Skeletal muscle tissue (tissue), 3 donors: ENCODE measurements at regions not wholly inside any gene's neighbourhood (a gene's known extent, or its start where the extent isn't known, plus 50 kb on each side); places are given as distances from the start of the nearest gene placed in this dataset.

ENCODE experiments used
- H3K27ac ChIP-seq: one replicate; pipeline ENCODE4 v1.7.0; 2013; ENCODE audit warnings: mild to moderate bottlenecking, low read depth, low read length, inconsistent platforms
- H3K27me3 ChIP-seq, 3 donors: one replicate each; pipeline ENCODE4 v1.7.0; 2013; ENCODE audit warnings: low read length in 3 of 3; ENCODE audit not compliant: control insufficient read depth in 3 of 3, insufficient read depth in 3 of 3
- H3K36me3 ChIP-seq, 3 donors: one replicate each; pipeline ENCODE4 v1.7.0; 2013; ENCODE audit warnings: low read length in 3 of 3; ENCODE audit not compliant: control insufficient read depth in 3 of 3, insufficient read depth in 3 of 3
- H3K4me1 ChIP-seq, 3 donors: one replicate each; pipeline ENCODE4 v1.7.0; 2013; ENCODE audit warnings: low read length in 3 of 3, mild to moderate bottlenecking in 3 of 3; ENCODE audit not compliant: control insufficient read depth in 3 of 3, insufficient read depth in 3 of 3
- H3K4me3 ChIP-seq, 3 donors: one replicate each; pipeline ENCODE4 v1.7.0; 2013; ENCODE audit warnings: low read length in 3 of 3
- H3K9ac ChIP-seq, 3 donors: one replicate each; pipeline ENCODE4 v1.7.0; 2013; ENCODE audit warnings: low read length in 3 of 3, mild to moderate bottlenecking in 3 of 3, moderate library complexity in 2 of 3, low read depth in 1 of 3
- H3K9me3 ChIP-seq, 3 donors: one replicate each; pipeline ENCODE4 v1.7.0; 2013; ENCODE audit warnings: low read length in 3 of 3; ENCODE audit not compliant: control insufficient read depth in 3 of 3
- donor health status: Osteomylitis.

GRCh38 chr1:238491265-238491664 lies 600.5 kb upstream of the ZP4 start:
- Histone ChIP-seq H3K9ac (no peak overlapping the region), H3K4me1 (no peaks in the 10 kb centered on the region), H3K4me3 (no peak overlapping the region), H3K9me3 (no peaks in the 10 kb centered on the region), H3K27me3 (no peaks in the 10 kb centered on the region), H3K27ac (no peak overlapping the region), H3K36me3 (no peaks in the 10 kb centered on the region)

- Histone ChIP-seq H3K4me3 (no peak overlapping the region), H3K36me3 (no peaks in the 10 kb centered on the region), H3K9me3 (no peaks in the 10 kb centered on the region), H3K4me1 (no peaks in the 10 kb centered on the region), H3K27me3 (no peaks in the 10 kb centered on the region), H3K27ac (no peak overlapping the region), H3K9ac (no peak overlapping the region)
Measured at GRCh38 chr1:238489006-238489405, 598.3 kb upstream of the ZP4 start.

DNA sequence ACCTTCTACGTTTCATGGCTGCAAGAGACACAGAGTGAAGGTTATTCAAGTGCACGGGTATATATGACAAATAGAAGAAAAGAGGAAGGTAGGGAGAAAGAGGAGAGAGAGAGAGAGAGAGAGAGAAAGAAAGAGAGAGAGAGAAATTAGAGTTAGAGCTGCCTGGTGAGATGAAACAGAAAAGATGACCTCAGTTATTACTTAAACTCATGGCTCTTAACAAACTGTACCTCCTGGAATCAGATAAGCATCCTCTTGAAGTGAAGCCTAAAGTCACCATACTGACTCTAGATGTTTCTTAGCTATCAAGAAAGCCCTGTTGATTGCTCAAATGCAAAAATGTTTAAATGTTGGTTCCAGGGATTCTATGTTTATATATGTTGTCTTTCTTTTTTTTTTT lies 597.7 kb upstream of the ZP4 start:
- Histone ChIP-seq H3K9me3 (no peaks in the 10 kb centered on the region), H3K9ac (no peak overlapping the region)

GRCh38 chr1:238487931-238488330 lies 597.2 kb upstream of the ZP4 start:
- Histone ChIP-seq H3K9me3 (no peaks in the 10 kb centered on the region), H3K4me1 (no peaks in the 10 kb centered on the region), H3K4me3 (no peak overlapping the region), H3K9ac (no peak overlapping the region), H3K36me3 (no peaks in the 10 kb centered on the region), H3K27me3 (no peaks in the 10 kb centered on the region), H3K27ac (no peak overlapping the region)

More for the DNA sequence above, 597.7 kb upstream of the ZP4 start:
- no peaks in the 10 kb centered on the region for H3K27me3 ChIP-seq
- H3K36me3 ChIP-seq = no peaks in the 10 kb centered on the region
- H3K27ac ChIP-seq = no peak overlapping the region
- no peaks in the 10 kb centered on the region for H3K4me1 ChIP-seq
- H3K4me3 ChIP-seq = no peak overlapping the region

- no peak overlapping the region for H3K27ac ChIP-seq
Measured at GRCh38 chr1:238485912-238486209, 595.1 kb upstream of the ZP4 start.

GRCh38 chr1:238485057-238485911 lies 594.6 kb upstream of the ZP4 start:
- H3K27me3 ChIP-seq = no peaks in the 10 kb centered on the region
- no peaks in the 10 kb centered on the region for H3K4me1 ChIP-seq
- H3K4me3 ChIP-seq = peak overlapping the region in 2 of 3 donors; percentile 41 to 61
- H3K36me3 ChIP-seq = no peaks in the 10 kb centered on the region
- no peaks in the 10 kb centered on the region for H3K9me3 ChIP-seq
- H3K9ac ChIP-seq = peak overlapping the region in 2 of 3 donors; percentile 4 to 30
- no peak overlapping the region for H3K27ac ChIP-seq

More at GRCh38 chr1:238485912-238486209, 595.1 kb upstream of the ZP4 start:
- Histone ChIP-seq H3K9ac (peak overlapping the region in 2 of 3 donors; percentile 4 to 30), H3K4me1 (no peaks in the 10 kb centered on the region), H3K36me3 (no peaks in the 10 kb centered on the region), H3K27me3 (no peaks in the 10 kb centered on the region), H3K9me3 (no peaks in the 10 kb centered on the region), H3K4me3 (peak overlapping the region in 1 of 3 donors; percentile 61)

DNA sequence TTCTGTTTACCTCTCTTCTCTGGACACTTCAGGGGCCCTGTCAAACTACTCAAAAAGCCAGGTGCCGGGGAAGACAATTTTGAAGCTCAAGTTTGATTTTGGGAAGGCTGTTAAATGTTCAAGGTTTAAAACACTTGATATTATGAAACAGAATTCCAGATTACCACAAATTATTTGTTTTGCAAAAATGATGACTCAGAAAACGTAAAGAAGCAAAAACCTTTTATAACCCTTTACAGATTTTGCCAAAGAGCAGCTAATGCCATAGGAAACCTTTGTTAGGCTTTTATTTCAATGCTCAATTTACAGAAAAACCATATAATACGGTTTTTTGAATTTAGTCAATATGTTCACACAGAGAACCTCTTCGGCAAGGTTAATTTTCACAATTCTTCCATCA lies 593.4 kb upstream of the ZP4 start:
- H3K36me3 ChIP-seq = no peaks in the 10 kb centered on the region
- no peaks in the 10 kb centered on the region for H3K27me3 ChIP-seq
- no peaks in the 10 kb centered on the region for H3K9me3 ChIP-seq
- no peak overlapping the region for H3K4me3 ChIP-seq
- no peak overlapping the region for H3K27ac ChIP-seq
- H3K4me1 ChIP-seq = no peaks in the 10 kb centered on the region
- H3K9ac ChIP-seq = no peak overlapping the region

DNA sequence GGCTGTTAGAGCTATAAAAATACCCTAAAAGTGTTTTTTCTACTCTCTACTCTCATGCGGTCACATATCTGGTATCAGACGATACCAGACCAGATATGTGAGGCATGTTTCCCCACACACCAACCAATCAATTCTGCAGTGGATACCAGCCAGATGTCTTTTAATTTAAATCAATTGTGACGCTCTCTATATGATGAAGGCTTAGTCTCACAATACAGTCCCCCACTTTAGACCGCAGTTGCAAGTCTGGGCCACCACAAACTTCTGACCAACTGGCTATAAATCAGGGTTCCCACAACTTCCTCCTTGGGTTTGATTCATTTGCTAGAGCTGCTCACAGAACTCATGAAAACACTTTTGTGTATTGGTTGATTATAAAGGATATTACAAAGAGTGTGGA lies 586.1 kb upstream of the ZP4 start:
- Histone ChIP-seq H3K4me1 (no peaks in the 10 kb centered on the region), H3K27ac (no peak overlapping the region)

DNA sequence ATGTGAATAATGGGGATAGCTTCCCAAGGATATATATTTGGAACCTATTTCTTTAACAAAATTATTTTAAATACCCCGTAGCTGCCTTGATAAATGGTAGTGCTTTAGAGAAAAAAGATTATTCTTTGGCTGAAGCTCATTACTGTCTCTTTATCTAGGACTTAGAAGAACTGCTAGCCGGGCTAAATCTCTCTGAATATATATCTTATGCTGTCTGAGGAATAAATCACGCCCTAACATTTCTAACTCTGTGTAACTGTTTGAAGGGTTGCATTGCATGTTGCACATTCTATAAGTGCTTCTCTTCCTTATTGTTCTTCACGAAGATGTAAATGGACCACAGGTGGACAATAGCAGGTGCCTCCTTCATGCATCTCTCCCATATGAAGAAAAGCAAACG lies 585.0 kb upstream of the ZP4 start:
- Histone ChIP-seq H3K4me3 (no peak overlapping the region), H3K27ac (no peak overlapping the region), H3K36me3 (no peaks in the 10 kb centered on the region), H3K4me1 (no peaks in the 10 kb centered on the region), H3K9me3 (no peaks in the 10 kb centered on the region), H3K9ac (no peak overlapping the region), H3K27me3 (no peaks in the 10 kb centered on the region)

More for the DNA sequence above, 586.1 kb upstream of the ZP4 start:
- Histone ChIP-seq H3K27me3 (no peaks in the 10 kb centered on the region), H3K36me3 (no peaks in the 10 kb centered on the region), H3K4me3 (no peak overlapping the region), H3K9me3 (no peaks in the 10 kb centered on the region), H3K9ac (no peak overlapping the region)

- Histone ChIP-seq H3K9ac (no peak overlapping the region), H3K9me3 (no peaks in the 10 kb centered on the region), H3K27ac (no peak overlapping the region), H3K4me3 (no peak overlapping the region), H3K27me3 (no peaks in the 10 kb centered on the region), H3K4me1 (no peaks in the 10 kb centered on the region), H3K36me3 (no peaks in the 10 kb centered on the region)
Measured at GRCh38 chr1:238474263-238474662, 583.5 kb upstream of the ZP4 start.
